Spleen (tissue), 11 donors: ENCODE measurements at regions not wholly inside any gene's neighbourhood (a gene's known extent, or its start where the extent isn't known, plus 50 kb on each side); places are given as distances from the start of the nearest gene placed in this dataset.

Source experiments
- DNase-seq: peaks from one replicate; pipeline ENCODE4 v3.0.0-alpha.2; 2020
- H3K27ac ChIP-seq, 8 donors: fragments of 200-600 bp; sonication (generic) in 7 of 8; 1 replicate in 4 of 8; 2 replicates in 4 of 8; pipeline versions ENCODE4 v1.5.0 to v1.8.0; 2016 to 2021; ENCODE audit warnings: inconsistent platforms in 4 of 8, mild to moderate bottlenecking in 4 of 8, moderate library complexity in 1 of 8
- H3K27me3 ChIP-seq, 7 donors: fragments of 200-600 bp; sonication (generic) in 6 of 7; replicated peaks in 1 of 7; 1 replicate in 4 of 7; 2 replicates in 3 of 7; pipeline versions ENCODE4 v1.5.0 to v1.8.0; 2016 to 2021; ENCODE audit warnings: inconsistent platforms in 3 of 7, mild to moderate bottlenecking in 1 of 7
- H3K36me3 ChIP-seq, 6 donors: fragments of 200-600 bp; sonication (generic) in 5 of 6; 1 replicate in 4 of 6; 2 replicates in 2 of 6; pipeline versions ENCODE4 v1.5.0 to v1.8.0; 2016 to 2021; ENCODE audit warnings: inconsistent platforms in 2 of 6
- H3K4me1 ChIP-seq, 6 donors: fragments of 200-600 bp; sonication (generic) in 5 of 6; 1 replicate in 3 of 6; 2 replicates in 3 of 6; pipeline versions ENCODE4 v1.5.0 to v1.8.0; 2016 to 2021; ENCODE audit warnings: inconsistent platforms in 3 of 6
- H3K4me3 ChIP-seq, 8 donors: fragments of 200-600 bp; sonication (generic) in 7 of 8; 1 replicate in 4 of 8; 2 replicates in 4 of 8; pipeline versions ENCODE4 v1.5.0 to v1.8.0; 2016 to 2021; ENCODE audit warnings: inconsistent platforms in 4 of 8, mild to moderate bottlenecking in 4 of 8, moderate library complexity in 2 of 8
- H3K9me3 ChIP-seq, 8 donors: fragments of 200-600 bp; sonication (generic) in 7 of 8; 1 replicate in 4 of 8; 2 replicates in 4 of 8; pipeline versions ENCODE4 v1.5.0 to v1.8.0; 2016 to 2021; ENCODE audit warnings: inconsistent platforms in 4 of 8
- CTCF ChIP-seq, 11 experiments: fragments of 200-600 bp in 7 of 11; fragments of 450-650 bp in 4 of 11; sonication (generic) in 4 of 11; IDR thresholded peaks in 8 of 11; conservative IDR thresholded peaks in 3 of 11; 1 replicate in 7 of 11; 2 replicates in 4 of 11; pipeline versions ENCODE4 v1.4.0 to v1.8.0; 2016 to 2021; ENCODE audit warnings: antibody characterized with exemption in 11 of 11, inconsistent platforms in 4 of 11, mild to moderate bottlenecking in 1 of 11
- POLR2A ChIP-seq, 3 donors: fragments of 450-650 bp; IDR thresholded peaks; one replicate each; pipeline ENCODE4 v1.5.1; 2017; ENCODE audit warnings: antibody characterized with exemption in 3 of 3, mild to moderate bottlenecking in 1 of 3
- POLR2AphosphoS5 ChIP-seq, 3 donors: sonication (generic); formaldehyde crosslinking; IDR thresholded peaks; one replicate each; pipeline ENCODE4 v1.5.1; 2017; ENCODE audit warnings: antibody characterized with exemption in 3 of 3
- WGBS, 5 donors: extraction: QIAGEN DNeasy Blood & Tissue Kit in 3 of 5; methylation state at CpG; one replicate each; pipeline versions ENCODE4 v1.1.5 to v1.1.7; 2013 to 2018; 5-methylcytosine and 5-hydroxymethylcytosine counted together
- intact Hi-C: fragments of 100-400 bp; cut with DNase I; formaldehyde crosslinking; loops from one replicate; pipeline ENCODE4 v1.15.0; 2023; ENCODE audit warnings: low total_unique reads
- donor health status: healthy with polysubstance abuse.
- donor health status: DM: no; HTN: no; CAD: no; lungs with moderate emphysema.
- donor health status: DM: no; HTN: no; CAD: no.
- donor health status: Bipolar disorder and iron deficiency.
- donor health status: healthy.
- donor health status: DM: no; HTN: no; CAD: no.
- donor health status: DM: yes; HTN: yes; CAD: no.

- H3K27ac ChIP-seq: no peak overlapping the region
- no peak for TF ChIP-seq POLR2A (IDR thresholded peaks at IDR 0.05)
- TF ChIP-seq POLR2AphosphoS5 (IDR thresholded peaks at IDR 0.05): no peak
- TF ChIP-seq CTCF (IDR thresholded peaks at IDR 0.05 in 8 of 11, conservative IDR thresholded peaks at IDR 0.05 in 3 of 11): no peak
- DNase-seq: no peak
- H3K36me3 ChIP-seq: no peaks in the 10 kb centered on the region
- H3K4me3 ChIP-seq: no peak overlapping the region
- WGBS, 5 donors: 60 to 81% (median 65%) methylated on average over 1 of the region's 1 CpG
- no peaks in the 10 kb centered on the region for H3K4me1 ChIP-seq
- intact Hi-C loops: no loop called here
- H3K27me3 ChIP-seq: peaks cover 0 to 44% (median 0%) of the 10 kb centered on the region in 7 donors
- H3K9me3 ChIP-seq: no peaks in the 10 kb centered on the region
Measured at GRCh38 chr5:73279805-73280204, 106.8 kb downstream of the TMEM174 start.

DNA sequence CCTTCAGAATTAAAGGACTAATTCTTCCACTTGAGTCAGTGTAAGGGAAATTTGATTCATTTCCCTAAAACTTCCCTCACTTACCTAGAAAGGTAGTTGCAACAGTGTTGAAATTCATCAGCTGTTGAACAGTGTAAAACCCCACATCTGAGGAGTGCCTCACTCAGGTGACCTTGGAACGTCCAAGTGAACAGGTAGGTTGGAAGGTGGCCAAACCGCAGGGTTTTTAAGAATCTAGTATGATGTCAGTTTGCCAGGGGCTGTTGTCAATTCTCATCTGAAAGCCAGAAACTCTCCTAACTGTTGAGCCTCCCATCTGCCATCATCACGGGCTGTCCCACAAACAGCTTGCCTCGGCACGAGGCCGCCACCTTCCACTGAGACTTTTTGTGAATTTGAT is 105.7 kb downstream of the TMEM174 start:
- Histone ChIP-seq H3K9me3 (no peaks in the 10 kb centered on the region), H3K27ac (no peak overlapping the region), H3K36me3 (no peaks in the 10 kb centered on the region), H3K27me3 (peaks cover 0 to 51% (median 0%) of the 10 kb centered on the region in 7 donors), H3K4me1 (no peaks in the 10 kb centered on the region), H3K4me3 (no peak overlapping the region)
- DNase-seq: no peak
- intact Hi-C loops: no loop called here
- 83 to 91% (median 88%) methylated on average over 6 of the region's 6 CpGs for WGBS, 5 donors
- no peak for TF ChIP-seq POLR2A (IDR thresholded peaks at IDR 0.05)
- TF ChIP-seq CTCF (IDR thresholded peaks at IDR 0.05 in 8 of 11, conservative IDR thresholded peaks at IDR 0.05 in 3 of 11): no peak
- TF ChIP-seq POLR2AphosphoS5 (IDR thresholded peaks at IDR 0.05): no peak

DNA sequence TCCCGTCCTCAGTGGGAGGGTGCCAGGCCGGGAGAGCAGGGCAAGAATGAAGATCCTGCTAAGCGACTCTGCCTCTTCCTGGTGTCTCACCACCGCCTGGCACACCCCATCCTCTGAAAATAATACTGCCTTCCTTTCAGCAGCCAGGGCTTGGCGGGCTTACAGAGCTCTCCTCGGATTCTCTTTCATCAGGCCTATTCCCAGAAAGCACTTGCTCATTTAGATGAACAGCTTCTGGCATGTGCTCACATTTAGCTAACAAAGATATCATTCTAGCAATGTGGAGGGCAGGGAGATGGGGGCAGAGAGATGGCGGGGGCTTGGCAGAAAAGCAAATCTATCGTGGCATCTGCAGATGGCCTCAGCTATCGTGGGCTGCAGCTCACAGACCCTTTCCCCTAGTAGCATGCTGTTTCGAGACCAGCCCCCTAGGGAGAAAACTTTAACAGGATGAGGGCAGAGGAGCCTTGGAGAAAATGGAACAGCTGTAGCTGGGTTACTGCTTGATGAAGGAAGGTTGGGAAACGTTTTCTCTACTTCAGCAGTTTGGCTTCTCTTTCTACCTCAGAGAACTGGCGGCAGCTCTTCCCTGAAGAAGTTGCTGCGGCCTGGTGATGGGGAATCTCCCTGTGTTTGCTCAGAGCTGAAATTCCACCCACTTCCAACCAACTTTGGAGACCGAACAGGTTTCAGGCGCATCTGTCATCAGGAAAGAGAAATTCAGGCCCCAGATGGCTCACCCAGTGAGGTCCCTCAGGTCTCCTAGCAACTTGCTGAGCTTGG is 102.1 kb downstream of the TMEM174 start:
- 67 to 80% (median 71%) methylated on average over 14 to 15 of the region's 15 CpGs for WGBS, 5 donors
- TF ChIP-seq POLR2A (IDR thresholded peaks at IDR 0.05) (no peak), CTCF (IDR thresholded peaks at IDR 0.05 in 8 of 11, conservative IDR thresholded peaks at IDR 0.05 in 3 of 11) (no peak), POLR2AphosphoS5 (IDR thresholded peaks at IDR 0.05) (no peak)
- H3K27ac ChIP-seq: no peak overlapping the region

GRCh38 chr5:73274121-73274520 is 101.1 kb downstream of the TMEM174 start:
- no peaks in the 10 kb centered on the region for H3K36me3 ChIP-seq
- H3K4me3 ChIP-seq: no peak overlapping the region
- H3K4me1 ChIP-seq: no peaks in the 10 kb centered on the region
- no peak overlapping the region for H3K27ac ChIP-seq
- peaks cover 0 to 34% (median 0%) of the 10 kb centered on the region in 7 donors for H3K27me3 ChIP-seq
- H3K9me3 ChIP-seq: no peaks in the 10 kb centered on the region
- 78 to 95% (median 92%) methylated on average over 3 of the region's 3 CpGs for WGBS, 5 donors
- TF ChIP-seq POLR2A (IDR thresholded peaks at IDR 0.05) (no peak), POLR2AphosphoS5 (IDR thresholded peaks at IDR 0.05) (no peak), CTCF (IDR thresholded peaks at IDR 0.05 in 8 of 11, conservative IDR thresholded peaks at IDR 0.05 in 3 of 11) (no peak)
- no peak for DNase-seq
- intact Hi-C loops: no loop called here

More for the DNA sequence above, 102.1 kb downstream of the TMEM174 start:
- no peak for DNase-seq
- Histone ChIP-seq H3K9me3 (no peaks in the 10 kb centered on the region), H3K36me3 (no peaks in the 10 kb centered on the region), H3K4me1 (no peaks in the 10 kb centered on the region), H3K4me3 (no peak overlapping the region), H3K27me3 (peaks cover 0 to 42% (median 0%) of the 10 kb centered on the region in 7 donors)
- intact Hi-C loops: no loop called here
